ENCODE measurements at regions not wholly inside any gene's neighbourhood (a gene's known extent, or its start where the extent isn't known, plus 50 kb on each side); places are given as distances from the start of the nearest gene placed in this dataset.
"Not testable (repeated sequence)": the region's sequence is repeated elsewhere in the genome, so short reads cannot be mapped to it uniquely, and the experiment has no call there.

DNA sequence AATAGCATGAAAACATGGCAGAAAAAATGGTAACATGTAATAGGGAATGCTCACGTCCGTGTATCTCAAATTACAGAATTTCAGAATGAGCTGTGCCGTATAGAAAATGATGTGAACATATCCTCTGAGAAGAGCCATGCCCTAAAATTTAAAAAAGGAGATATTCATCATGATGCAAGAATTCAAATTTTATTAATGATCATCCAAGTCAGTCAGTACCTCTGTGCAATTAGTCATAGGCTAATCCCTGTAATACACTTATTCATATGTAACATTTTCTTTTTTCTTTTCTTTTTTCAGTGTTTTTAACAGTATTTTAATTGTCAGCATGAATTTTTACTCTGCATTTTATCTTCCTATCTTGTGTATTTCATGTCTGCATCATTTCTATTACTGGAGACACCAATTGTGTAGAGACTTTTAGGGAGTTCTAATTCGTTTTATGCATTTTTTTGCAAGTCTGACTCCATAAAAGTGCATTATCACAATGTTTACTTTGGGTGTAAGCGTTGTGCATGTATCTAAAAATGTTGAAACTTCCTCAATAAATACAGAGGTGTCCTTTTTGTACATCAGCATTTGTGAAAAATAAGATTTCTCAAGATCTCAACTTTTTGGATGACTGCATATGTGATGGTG lies 1103.7 kb upstream of the CELF2 start:
- no peak for DNase-seq (ENCODE audit: low spot score)

DNA sequence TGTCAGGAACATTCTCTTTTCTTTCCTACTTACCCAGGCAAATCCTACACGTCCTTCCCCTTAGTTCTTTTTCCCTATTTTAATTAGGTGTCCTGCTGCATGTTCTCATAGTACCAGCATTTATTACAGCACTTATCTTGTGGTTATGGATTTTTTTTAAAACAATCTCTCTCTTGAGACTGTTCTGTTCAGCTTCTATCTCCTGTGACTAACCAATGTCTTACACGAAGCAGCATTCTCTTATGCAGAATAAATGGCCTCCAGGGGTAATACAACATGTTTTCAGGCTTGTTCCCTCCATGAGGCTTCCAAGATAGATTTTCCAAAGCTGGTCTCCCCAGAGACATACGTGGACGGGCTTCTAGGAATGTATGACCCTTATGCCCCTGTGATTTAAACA lies 1096.1 kb upstream of the CELF2 start:
- DNase-seq (ENCODE audit: low spot score) = no peak

- no peak for DNase-seq (ENCODE audit: low spot score)
Observed at GRCh38 chr10:9922126-9922870, 1095.4 kb upstream of the CELF2 start.

- no peak for DNase-seq (ENCODE audit: low spot score)
Observed at GRCh38 chr10:9926003-9926402, 1091.7 kb upstream of the CELF2 start.

DNA sequence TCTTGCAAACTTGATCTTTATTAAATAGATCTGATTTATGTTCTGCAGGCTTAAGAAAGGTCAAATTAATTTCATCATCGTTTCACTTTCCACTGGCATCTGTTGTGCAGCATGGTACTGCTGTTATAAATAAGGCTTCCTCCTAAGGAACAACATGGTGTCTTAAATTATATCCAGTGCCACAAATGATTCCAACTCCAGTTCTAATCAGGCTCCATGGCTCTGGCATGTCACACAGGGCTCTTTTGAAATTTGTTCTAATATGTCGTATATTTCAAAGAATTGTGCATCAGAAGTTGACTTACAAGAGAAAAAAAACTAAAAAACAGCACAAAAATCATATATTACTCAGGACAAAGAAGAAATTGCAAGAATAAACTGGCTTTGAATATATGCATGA lies 1090.8 kb upstream of the CELF2 start:
- DNase-seq (ENCODE audit: low spot score) = no peak

DNA sequence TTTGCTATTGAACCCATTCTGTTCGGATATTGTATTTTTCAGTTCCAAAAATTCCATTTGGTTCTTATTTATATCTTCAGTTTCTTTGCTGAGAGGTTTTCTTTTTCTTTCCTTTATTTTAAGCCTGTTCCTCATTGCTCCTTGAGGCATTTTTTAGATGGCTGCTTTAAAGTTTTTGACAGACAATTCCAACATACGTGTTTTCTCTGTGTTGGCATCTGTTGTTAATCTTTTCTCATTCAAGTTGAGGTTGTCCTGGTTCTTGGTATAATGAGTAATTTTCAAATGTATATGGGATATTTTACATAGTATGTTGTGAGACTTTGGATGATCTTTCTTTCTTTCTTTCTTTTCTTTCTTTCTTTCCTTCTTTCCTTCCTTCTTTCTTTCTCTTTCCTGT lies 1078.0 kb upstream of the CELF2 start:
- DNase-seq (ENCODE audit: low spot score) = no peak

GRCh38 chr10:9944690-9945089 lies 1073.0 kb upstream of the CELF2 start:
- no peak for DNase-seq (ENCODE audit: low spot score)

DNA sequence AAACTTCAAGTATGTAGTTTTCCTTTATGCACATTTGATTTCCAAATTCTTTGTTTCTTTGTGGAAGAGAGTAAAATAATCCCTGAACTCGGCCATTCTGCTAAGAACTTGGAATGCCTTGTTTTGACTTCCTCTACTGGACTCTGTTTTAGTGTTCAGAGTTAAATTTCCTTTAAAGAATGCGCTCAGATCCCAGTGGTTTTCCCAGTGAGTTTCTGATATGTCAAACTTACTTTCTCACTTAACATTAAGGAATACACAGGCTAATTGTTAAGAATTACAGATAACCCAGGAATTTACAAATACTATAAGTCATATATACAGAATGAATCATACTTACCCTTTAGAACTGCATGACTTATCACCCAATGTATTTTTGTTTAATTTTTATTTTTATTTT lies 1067.6 kb upstream of the CELF2 start:
- DNase-seq (ENCODE audit: low spot score) = no peak

GRCh38 chr10:9951481-9952257 lies 1066.0 kb upstream of the CELF2 start:
- no peak for DNase-seq (ENCODE audit: low spot score)

- DNase-seq (ENCODE audit: low spot score) = no peak
Observed at GRCh38 chr10:9957351-9957750, 1060.3 kb upstream of the CELF2 start.

GRCh38 chr10:9957876-9958275 lies 1059.8 kb upstream of the CELF2 start:
- DNase-seq (ENCODE audit: low spot score) = not testable (repeated sequence)

- no peak for DNase-seq (ENCODE audit: low spot score)
Observed at GRCh38 chr10:9965341-9965740, 1052.3 kb upstream of the CELF2 start.

DNA sequence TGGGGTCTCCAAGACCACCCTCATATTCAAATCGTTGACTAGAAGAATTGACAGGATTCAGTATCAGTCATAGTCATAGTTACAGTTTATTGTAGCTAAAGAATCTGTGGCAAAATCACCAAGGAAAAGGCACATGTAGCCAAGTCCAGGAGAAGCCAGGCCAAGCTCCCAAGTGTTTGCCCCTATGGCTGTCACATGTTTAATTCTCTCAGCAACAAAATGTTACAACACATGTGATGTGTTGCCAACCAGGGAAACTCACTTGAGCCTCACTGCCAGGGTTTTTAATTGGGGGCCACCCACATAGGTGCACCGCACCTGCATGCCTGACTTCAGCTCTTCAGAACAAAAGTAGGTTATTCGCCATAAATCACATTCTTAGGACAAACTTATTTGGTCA lies 1030.9 kb upstream of the CELF2 start:
- no peak for DNase-seq (ENCODE audit: low spot score)

DNA sequence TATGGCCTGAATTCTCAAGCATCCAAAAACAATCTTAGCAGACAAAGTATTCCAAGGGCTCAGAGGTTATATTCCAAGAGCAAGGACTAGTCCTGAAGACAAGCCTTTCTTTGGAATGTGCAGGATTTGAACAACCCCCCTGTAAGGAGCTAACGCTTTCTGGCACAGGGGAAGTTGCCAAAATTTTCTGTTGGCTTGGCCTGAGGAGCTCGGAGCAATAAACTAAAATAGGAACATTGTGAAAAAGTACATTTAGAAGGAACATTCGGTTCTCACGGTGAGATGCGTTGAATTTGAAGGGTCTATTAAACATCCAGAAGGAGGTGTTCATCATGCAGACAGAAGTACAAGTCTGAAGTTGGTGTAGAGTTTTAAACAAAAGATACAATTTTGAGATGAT lies 1030.5 kb upstream of the CELF2 start:
- no peak for DNase-seq (ENCODE audit: low spot score)

- no peak for DNase-seq (ENCODE audit: low spot score)
Observed at GRCh38 chr10:9992661-9993060, 1025.0 kb upstream of the CELF2 start.

DNA sequence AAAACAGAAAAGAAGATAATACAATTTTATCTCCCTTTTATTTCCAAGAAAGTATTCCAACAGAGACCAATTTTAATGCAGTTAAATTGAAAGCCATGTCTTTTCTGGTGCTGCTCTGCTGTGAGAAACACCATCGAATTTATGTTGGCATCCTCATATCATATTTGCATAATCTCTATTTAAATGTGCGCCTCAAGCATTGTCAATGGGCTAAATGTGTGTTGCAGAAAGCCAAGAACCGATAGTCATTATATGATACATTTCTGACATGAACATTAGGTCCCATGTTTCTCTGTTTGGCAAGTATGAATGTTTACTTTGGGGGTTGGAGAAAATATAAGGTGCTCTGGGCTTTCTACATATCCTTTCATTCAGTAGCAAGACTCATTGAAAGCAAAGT lies 1023.5 kb upstream of the CELF2 start:
- no peak for DNase-seq (ENCODE audit: low spot score)

- no peak for DNase-seq (ENCODE audit: low spot score)
Observed at GRCh38 chr10:9999627-10000026, 1018.0 kb upstream of the CELF2 start.

DNA sequence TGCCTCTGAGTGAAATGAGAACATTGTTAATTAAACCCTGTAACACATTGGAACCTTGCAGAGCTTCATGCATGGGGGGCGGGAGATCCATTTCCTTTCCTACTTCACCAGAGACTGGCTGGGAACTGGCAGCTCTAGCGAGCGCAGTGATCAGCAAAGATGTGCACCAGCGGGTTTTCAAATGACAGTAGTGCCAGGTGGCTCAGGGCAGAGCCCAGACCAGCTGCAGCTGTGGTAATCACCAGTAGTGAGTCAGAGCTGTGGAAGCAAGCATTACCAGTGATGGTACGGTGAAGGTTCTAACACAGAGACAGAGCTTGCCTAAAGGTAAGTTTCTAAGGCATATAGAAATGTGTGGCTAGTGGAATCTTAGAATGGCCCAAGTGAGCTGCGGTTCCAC lies 1009.7 kb upstream of the CELF2 start:
- no peak for DNase-seq (ENCODE audit: low spot score)

- DNase-seq (ENCODE audit: low spot score) = no peak
Observed at GRCh38 chr10:10010397-10010796, 1007.3 kb upstream of the CELF2 start.

DNA sequence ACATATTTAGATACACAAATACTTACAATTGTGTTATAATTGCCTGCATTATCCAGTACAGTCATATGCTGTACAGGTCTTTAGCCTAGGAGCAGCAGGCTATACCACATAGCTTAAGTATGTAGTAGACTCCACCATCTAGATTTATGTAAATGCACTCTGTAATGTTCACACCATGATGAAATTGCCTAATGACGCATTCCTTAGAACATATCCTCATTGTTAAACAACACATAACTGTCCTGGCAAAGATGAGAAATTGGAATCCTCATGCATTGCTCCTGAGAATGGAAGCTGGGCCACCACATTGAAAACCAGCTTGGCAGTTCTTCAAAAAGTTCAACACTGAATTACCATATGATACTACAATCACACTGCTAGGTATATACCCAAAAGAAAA lies 1002.8 kb upstream of the CELF2 start:
- DNase-seq (ENCODE audit: low spot score) = no peak

- DNase-seq (ENCODE audit: low spot score) = no peak
Observed at GRCh38 chr10:10017716-10018115, 1000.0 kb upstream of the CELF2 start.

- DNase-seq (ENCODE audit: low spot score) = no peak
Observed at GRCh38 chr10:10020945-10021344, 996.7 kb upstream of the CELF2 start.

DNA sequence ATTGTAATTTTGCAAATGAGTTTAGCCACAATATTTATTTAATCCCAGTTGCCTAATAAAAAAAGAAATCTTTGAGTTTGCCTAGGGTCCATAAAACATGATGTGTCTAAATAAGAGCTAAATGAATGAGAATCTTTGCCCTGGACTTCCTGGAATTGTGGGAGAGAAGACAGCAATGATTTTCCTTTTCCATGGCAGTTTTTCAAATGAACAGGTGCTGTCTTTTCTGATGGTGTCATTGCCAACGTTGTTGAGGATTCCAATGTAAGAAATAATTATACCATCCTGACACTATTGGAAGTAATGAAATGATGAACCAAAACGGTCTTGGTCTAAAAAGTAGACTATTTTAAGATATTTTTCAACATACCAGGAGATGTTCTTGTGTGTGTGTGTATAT lies 984.7 kb upstream of the CELF2 start:
- no peak for DNase-seq (ENCODE audit: low spot score)
